SK-N-SH treated with all-trans-retinoic acid at 6 μM for 48 hours (cell line): ENCODE measurements at regions not wholly inside any gene's neighbourhood (a gene's known extent, or its start where the extent isn't known, plus 50 kb on each side); places are given as distances from the start of the nearest gene placed in this dataset.

Experiments
- ATAC-seq: fragments of 200-7000 bp; cut with Tn5 transposase; 3 replicates; pipeline ENCODE4 v1.9.1; 2020; ENCODE audit warnings: mild to moderate bottlenecking, moderate library complexity
- ARNTL ChIP-seq: fragments of 450-650 bp; formaldehyde crosslinking; IDR thresholded peaks from 2 replicates; pipeline ENCODE4 v1.5.0; 2020; ENCODE audit warnings: low read depth, mild to moderate bottlenecking, moderate library complexity, borderline replicate concordance
- BACH2 ChIP-seq: fragments of 250-450 bp; sonication (Bioruptor Pico); IDR thresholded peaks from 2 replicates; pipeline ENCODE4 v1.9.0; 2021; ENCODE audit warnings: mild to moderate bottlenecking, borderline replicate concordance
- CREB5 ChIP-seq: fragments of 250-450 bp; sonication (Bioruptor Pico); IDR thresholded peaks from 2 replicates; pipeline ENCODE4 v1.5.1; 2020; ENCODE audit warnings: low read depth, mild to moderate bottlenecking, moderate library complexity
- CSDC2 ChIP-seq: fragments of 250-450 bp; sonication (Bioruptor Pico); IDR thresholded peaks from 2 replicates; pipeline ENCODE4 v1.5.0; 2020; ENCODE audit warnings: mild to moderate bottlenecking, moderate library complexity
- CSRNP3 ChIP-seq: fragments of 250-450 bp; sonication (Bioruptor Pico); IDR thresholded peaks from 2 replicates; pipeline ENCODE4 v1.5.1; 2021; ENCODE audit warnings: mild to moderate bottlenecking, moderate library complexity
- ESRRG ChIP-seq: fragments of 250-450 bp; sonication (Bioruptor Pico); IDR thresholded peaks from 2 replicates; pipeline ENCODE4 v1.6.1; 2021; ENCODE audit warnings: mild to moderate bottlenecking
- GLIS3 ChIP-seq: fragments of 250-450 bp; sonication (Bioruptor Pico); IDR thresholded peaks from 2 replicates; pipeline ENCODE4 v1.5.0; 2020; ENCODE audit warnings: mild to moderate bottlenecking, moderate library complexity
- ISL1 ChIP-seq: fragments of 250-450 bp; sonication (Bioruptor Pico); IDR thresholded peaks from 2 replicates; pipeline ENCODE4 v2.1.2; 2022; ENCODE audit warnings: mild to moderate bottlenecking, moderate library complexity
- OSR1 ChIP-seq: fragments of 250-450 bp; sonication (Bioruptor Pico); IDR thresholded peaks from 2 replicates; pipeline ENCODE4 v1.8.0; 2022; ENCODE audit warnings: moderate library complexity, mild to moderate bottlenecking, inconsistent platforms
- PATZ1 ChIP-seq: fragments of 250-450 bp; sonication (Bioruptor Pico); IDR thresholded peaks from 2 replicates; pipeline ENCODE4 v1.8.0; 2020; ENCODE audit warnings: mild to moderate bottlenecking, moderate library complexity, borderline replicate concordance
- POU6F1 ChIP-seq: fragments of 250-450 bp; sonication (Bioruptor Pico); IDR thresholded peaks from 2 replicates; pipeline ENCODE4 v1.8.0; 2021; ENCODE audit warnings: low read depth, mild to moderate bottlenecking, moderate library complexity, borderline replicate concordance
- PPARA ChIP-seq: fragments of 250-450 bp; sonication (Bioruptor Pico); IDR thresholded peaks from 2 replicates; pipeline ENCODE4 v1.5.0; 2020; ENCODE audit warnings: mild to moderate bottlenecking, borderline replicate concordance
- RARB ChIP-seq: fragments of 250-450 bp; sonication (Bioruptor Pico); IDR thresholded peaks from 2 replicates; pipeline ENCODE4 v1.8.0; 2021; ENCODE audit warnings: mild to moderate bottlenecking, moderate library complexity
- SNAI2 ChIP-seq: fragments of 250-450 bp; sonication (Bioruptor Pico); IDR thresholded peaks from 2 replicates; pipeline ENCODE4 v1.5.0; 2020; ENCODE audit warnings: mild to moderate bottlenecking, moderate library complexity
- TCF4 ChIP-seq: fragments of 250-450 bp; sonication (Bioruptor Pico); IDR thresholded peaks from 2 replicates; pipeline ENCODE4 v1.8.0; 2021; ENCODE audit warnings: mild to moderate bottlenecking, moderate library complexity, borderline replicate concordance
- TOX ChIP-seq: fragments of 250-450 bp; sonication (Bioruptor Pico); IDR thresholded peaks from 2 replicates; pipeline ENCODE4 v1.8.0; 2021; ENCODE audit warnings: mild to moderate bottlenecking, moderate library complexity, borderline replicate concordance
- TSHZ2 ChIP-seq: fragments of 250-450 bp; sonication (Bioruptor Pico); IDR thresholded peaks from 2 replicates; pipeline ENCODE4 v1.5.0; 2020; ENCODE audit warnings: mild to moderate bottlenecking, moderate library complexity
- ZC3H10 ChIP-seq: fragments of 250-450 bp; sonication (Bioruptor Pico); IDR thresholded peaks from 2 replicates; pipeline ENCODE4 v1.5.1; 2021; ENCODE audit warnings: mild to moderate bottlenecking, moderate library complexity
- ZFP3 ChIP-seq: fragments of 250-450 bp; sonication (Bioruptor Pico); IDR thresholded peaks from 2 replicates; pipeline ENCODE4 v1.5.0; 2020; ENCODE audit warnings: mild to moderate bottlenecking, moderate library complexity
- ZNF565 ChIP-seq: fragments of 450-650 bp; formaldehyde crosslinking; conservative IDR thresholded peaks from 2 replicates; pipeline ENCODE4 v1.5.0; 2020; ENCODE audit warnings: low read depth, mild to moderate bottlenecking, moderate library complexity
- ZNF70 ChIP-seq: fragments of 450-650 bp; formaldehyde crosslinking; IDR thresholded peaks from 2 replicates; pipeline ENCODE4 v1.5.0; 2020; ENCODE audit warnings: mild to moderate bottlenecking, moderate library complexity

- no peak for TF ChIP-seq TSHZ2
- TF ChIP-seq ZFP3 (CRISPR knock-in tag), result no peak
- TF ChIP-seq ESRRG (CRISPR knock-in tag), result no peak
- no peak for TF ChIP-seq ZC3H10
- no peak for TF ChIP-seq CREB5 (CRISPR knock-in tag)
- no peak for TF ChIP-seq ISL1
- no peak for TF ChIP-seq OSR1
- TF ChIP-seq CSRNP3 (CRISPR knock-in tag), result no peak
- TF ChIP-seq TCF4 (CRISPR knock-in tag), result no peak
- TF ChIP-seq ZNF70 (CRISPR knock-in tag), result no peak
- TF ChIP-seq POU6F1, result no peak
- no peak for TF ChIP-seq ARNTL (CRISPR knock-in tag)
- no peak for TF ChIP-seq PPARA (CRISPR knock-in tag)
- TF ChIP-seq CSDC2 (CRISPR knock-in tag), result no peak
- TF ChIP-seq PATZ1 (CRISPR knock-in tag), result no peak
- TF ChIP-seq GLIS3 (CRISPR knock-in tag), result no peak
- no peak for TF ChIP-seq RARB (CRISPR knock-in tag)
- no peak for ATAC-seq
These were observed 619.1 kb downstream of the NYAP2 start for GRCh38 chr2:226018641-226019040.

- no peak for ATAC-seq
- TF ChIP-seq ISL1 (no peak), OSR1 (no peak), SNAI2 (CRISPR knock-in tag) (no peak), ZC3H10 (no peak), TOX (CRISPR knock-in tag) (no peak), ESRRG (CRISPR knock-in tag) (no peak), BACH2 (CRISPR knock-in tag) (no peak), ZFP3 (CRISPR knock-in tag) (no peak), CSDC2 (CRISPR knock-in tag) (no peak), PPARA (CRISPR knock-in tag) (no peak), ARNTL (CRISPR knock-in tag) (no peak), PATZ1 (CRISPR knock-in tag) (no peak), POU6F1 (no peak), ZNF70 (CRISPR knock-in tag) (no peak), ZNF565 (CRISPR knock-in tag) (no peak), RARB (CRISPR knock-in tag) (no peak)
These were observed 618.0 kb downstream of the NYAP2 start for GRCh38 chr2:226017537-226017936.
